Stimulated activated CD8-positive, alpha-beta memory T cell treated with anti-CD3 and anti-CD28 coated beads, Interleukin-12 subunit alpha, Interleukin-12 subunit beta, amount 100 ng/mL, for 24 hours (primary cell): ENCODE measurements at regions not wholly inside any gene's neighbourhood (a gene's known extent, or its start where the extent isn't known, plus 50 kb on each side); places are given as distances from the start of the nearest gene placed in this dataset.
"Not testable (repeated sequence)": the region's sequence is repeated elsewhere in the genome, so short reads cannot be mapped to it uniquely, and the experiment has no call there.

ENCODE experiments used
- DNase-seq: peaks from one replicate; pipeline ENCODE4 v3.0.0-alpha.2; 2020; ENCODE audit errors: extremely low read depth

- DNase-seq, result no peak
These were observed 1018.9 kb upstream of the ZEB2 start for GRCh38 chr2:145538661-145539350.

DNA sequence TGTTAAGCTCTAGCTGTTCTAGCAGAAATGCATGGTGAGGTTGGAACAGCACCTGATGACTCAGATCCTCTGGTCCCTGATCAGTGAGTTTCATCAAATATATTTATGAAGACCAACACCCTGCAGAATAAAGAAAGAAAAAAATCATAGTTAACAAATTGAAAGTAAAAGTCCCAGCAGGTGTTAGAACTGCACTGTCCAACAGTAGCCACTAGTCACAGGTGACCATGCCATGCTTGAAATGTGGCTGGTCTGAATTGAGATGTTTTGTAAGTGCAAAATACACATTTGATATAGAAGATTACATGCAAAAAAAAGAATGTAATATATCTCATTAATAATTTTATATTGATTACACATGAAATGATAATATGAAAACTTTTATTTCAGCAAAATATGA, 1010.7 kb upstream of the ZEB2 start:
- DNase-seq, result no peak

GRCh38 chr2:145524836-145525235, 1004.9 kb upstream of the ZEB2 start:
- no peak for DNase-seq

GRCh38 chr2:145524303-145524702, 1004.4 kb upstream of the ZEB2 start:
- no peak for DNase-seq

GRCh38 chr2:145519254-145519653, 999.3 kb upstream of the ZEB2 start:
- not testable (repeated sequence) for DNase-seq

GRCh38 chr2:145511946-145512345, 992.0 kb upstream of the ZEB2 start:
- DNase-seq, result no peak

- DNase-seq, result no peak
These were observed 983.6 kb upstream of the ZEB2 start for GRCh38 chr2:145503511-145503910.

DNA sequence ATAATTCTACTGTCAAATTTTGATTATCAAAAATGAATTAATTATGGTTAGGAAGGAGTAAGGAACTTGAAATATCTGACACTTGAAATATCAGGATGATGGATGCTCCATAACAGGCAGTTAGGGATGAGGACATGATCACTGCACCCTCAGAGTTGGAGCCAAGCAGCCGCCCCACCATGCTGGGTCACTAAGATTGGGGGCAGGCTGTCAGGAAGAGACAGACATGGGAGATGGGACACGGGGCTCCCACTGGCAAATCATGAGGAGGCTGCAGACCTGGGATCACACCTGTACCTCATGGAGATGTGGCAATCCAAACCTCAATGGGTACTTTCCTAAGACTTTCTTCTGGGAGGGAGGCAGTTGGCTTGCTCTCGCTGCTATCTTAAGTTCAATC, 982.0 kb upstream of the ZEB2 start:
- DNase-seq, result no peak

DNA sequence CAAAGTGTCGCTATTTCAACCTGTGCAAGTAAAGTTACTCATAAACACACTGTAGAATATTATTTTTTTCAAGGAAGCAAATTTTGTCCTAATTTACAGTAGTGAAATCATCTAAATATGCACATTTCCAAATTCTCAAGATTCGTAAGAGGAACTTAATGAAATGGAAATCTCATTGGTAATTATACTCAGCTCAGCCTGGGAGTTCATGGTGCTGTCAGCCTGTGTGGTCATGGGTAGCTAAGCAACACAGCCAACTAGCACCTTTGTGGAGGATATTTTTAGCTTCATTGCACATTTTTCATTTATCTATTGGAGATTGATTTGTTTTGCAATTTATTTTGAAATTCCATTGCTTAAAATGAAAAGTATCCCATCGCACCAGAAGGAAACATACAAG, 975.7 kb upstream of the ZEB2 start:
- no peak for DNase-seq

GRCh38 chr2:145494441-145494840, 974.5 kb upstream of the ZEB2 start:
- no peak for DNase-seq

DNA sequence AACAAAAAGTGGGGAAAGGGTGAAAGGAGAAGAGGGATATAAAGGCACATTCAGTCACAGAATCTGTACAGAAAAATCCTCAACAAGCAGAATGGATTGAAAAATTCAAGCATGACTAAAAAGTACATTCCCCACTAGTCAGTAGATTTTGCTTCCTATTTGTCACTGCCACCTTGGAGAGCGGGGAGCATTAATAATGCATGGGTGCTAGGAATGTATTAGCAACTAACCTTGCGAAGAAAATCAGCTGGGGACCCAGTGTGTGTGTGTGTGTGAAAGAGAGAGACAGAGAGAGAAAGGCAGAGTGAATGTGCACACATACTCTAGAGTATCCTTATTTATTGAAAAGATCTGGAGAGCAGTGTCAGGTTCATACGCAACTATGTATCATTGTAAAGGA, 968.7 kb upstream of the ZEB2 start:
- DNase-seq, result no peak

DNA sequence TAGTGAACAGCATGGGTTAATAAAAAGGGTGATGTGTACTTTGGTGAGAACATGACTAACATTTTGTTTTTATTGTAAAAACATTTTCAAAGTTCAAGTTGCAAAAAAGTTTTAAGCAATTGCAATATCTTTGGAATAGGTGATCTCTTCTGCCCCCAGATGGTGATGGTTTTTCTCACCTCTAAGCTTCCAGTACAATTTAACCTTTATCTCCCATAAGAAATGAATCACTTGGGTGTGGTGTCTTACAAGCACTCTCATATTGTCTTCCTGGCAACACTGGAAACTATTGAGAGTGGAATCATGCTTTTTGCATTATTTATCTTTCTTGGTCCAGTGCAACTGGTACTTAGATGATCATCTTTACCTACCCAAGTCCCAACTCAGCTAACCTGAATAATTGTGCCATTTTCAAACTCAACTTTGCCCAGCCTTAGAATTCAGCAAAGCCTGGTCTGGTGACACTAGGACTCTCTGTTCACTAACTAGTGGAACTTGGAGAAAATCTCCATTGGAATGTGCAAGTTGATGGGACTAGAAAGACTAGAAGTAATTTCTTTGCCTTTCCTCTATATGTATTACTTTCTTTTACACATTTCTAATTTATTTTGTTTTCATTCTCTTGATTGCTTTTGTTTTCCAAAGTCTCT, 964.7 kb upstream of the ZEB2 start:
- DNase-seq, result no peak

GRCh38 chr2:145483854-145484253, 963.9 kb upstream of the ZEB2 start:
- no peak for DNase-seq

DNA sequence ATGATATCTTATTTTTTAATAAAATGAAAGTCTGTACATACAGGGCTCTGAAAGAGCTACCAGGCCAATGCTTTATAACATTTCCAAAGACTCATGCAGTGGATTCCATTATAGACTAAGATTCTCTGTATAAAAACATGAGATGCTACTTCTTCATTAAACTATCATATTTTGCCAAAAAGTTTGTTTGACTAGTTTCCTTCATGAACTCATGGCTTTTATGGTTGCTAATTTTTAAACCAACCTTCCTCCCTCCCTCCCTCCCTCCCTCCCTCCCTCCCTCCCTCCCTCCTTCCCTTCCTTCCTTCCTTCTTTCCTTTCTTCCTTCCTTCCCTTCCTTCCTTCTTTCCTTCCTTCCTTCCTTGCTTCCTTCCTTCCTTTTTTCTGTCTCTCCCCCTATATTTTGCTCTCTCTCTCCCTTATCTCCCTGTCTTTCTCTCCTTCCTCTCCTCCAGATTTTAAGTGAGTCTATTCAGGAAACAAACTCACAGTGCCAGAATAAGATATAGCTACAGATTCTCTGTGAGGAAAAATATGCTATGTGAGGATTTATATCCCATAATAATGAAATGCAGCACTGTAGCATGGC, 961.5 kb upstream of the ZEB2 start:
- DNase-seq, result no peak

- no peak for DNase-seq
These were observed 944.9 kb upstream of the ZEB2 start for GRCh38 chr2:145464866-145465265.

DNA sequence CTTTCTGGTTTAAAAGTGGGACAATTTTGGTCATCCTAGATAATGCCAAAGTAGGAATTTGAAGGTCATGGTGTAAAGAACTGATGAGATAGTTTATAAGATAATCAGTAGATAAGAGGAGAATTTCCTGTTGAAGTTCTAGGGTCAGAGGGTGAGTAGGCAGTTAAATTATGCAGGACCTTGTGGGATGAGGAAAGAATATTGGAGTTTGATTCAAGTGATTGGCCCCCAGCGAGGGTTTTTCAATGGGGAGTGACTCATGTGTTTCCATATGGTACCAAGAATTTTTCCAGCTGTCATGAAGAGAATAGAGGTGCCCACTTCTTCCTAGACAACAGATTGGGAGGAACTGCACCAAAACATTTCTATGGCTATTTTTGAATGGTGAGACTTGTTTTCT, 940.2 kb upstream of the ZEB2 start:
- no peak for DNase-seq

GRCh38 chr2:145431181-145431951, 911.4 kb upstream of the ZEB2 start:
- DNase-seq, result no peak

DNA sequence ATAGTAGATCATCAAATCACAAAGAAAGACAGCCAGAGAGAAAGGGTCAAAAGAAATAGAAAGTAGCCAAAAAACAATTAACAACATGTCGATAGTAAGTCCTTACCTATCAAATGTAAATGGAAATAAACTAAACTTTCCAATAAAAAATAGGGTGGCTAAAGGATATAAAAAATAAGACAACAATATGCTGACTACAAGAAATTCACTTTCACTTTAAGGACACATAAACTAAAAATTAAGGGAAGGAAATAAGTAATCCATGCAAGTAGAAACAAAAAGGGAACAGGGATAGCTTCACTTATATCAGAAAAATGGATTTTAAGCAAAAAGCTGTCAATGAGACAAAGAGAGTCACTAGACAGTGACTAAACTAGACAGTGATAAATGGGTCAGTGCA, 903.9 kb upstream of the ZEB2 start:
- DNase-seq, result no peak

DNA sequence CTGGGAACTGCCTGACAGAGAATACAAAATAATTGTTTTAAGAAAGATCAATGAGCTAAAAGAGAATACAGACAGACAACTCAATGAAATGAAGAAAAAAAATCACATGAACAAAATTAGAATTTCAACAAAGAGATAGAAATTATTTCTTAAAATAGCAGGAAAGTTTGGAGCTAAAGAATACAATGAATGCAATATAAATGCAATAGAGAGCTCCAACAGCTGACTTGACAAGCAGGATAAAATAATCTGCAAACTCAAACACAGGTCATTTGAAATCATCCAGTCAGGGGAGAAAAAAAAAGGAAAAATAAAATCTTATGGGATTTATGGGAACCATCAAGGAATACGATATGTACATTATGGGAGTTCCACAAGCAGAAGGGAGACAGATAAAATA, 902.7 kb upstream of the ZEB2 start:
- DNase-seq, result no peak

DNA sequence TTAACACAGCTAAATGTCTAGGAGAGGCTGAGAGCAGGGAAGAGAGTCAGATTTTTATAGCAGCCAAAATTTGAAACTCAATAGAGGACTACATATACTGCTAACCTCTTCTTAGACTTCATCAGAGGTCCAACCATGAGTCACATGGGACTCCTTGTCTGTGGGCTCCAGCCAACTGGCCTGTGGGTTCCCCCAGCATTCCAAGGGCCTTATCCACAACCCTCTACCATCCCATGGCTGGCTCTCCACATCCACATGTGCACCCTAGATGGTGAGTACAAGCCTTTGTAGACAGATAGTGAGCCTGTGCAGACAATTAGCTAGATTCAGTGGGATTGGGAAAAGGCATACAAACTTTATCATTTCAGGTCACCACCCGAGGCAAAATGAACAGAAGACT, 901.9 kb upstream of the ZEB2 start:
- DNase-seq, result no peak

- no peak for DNase-seq
These were observed 896.7 kb upstream of the ZEB2 start for GRCh38 chr2:145416640-145417039.

DNA sequence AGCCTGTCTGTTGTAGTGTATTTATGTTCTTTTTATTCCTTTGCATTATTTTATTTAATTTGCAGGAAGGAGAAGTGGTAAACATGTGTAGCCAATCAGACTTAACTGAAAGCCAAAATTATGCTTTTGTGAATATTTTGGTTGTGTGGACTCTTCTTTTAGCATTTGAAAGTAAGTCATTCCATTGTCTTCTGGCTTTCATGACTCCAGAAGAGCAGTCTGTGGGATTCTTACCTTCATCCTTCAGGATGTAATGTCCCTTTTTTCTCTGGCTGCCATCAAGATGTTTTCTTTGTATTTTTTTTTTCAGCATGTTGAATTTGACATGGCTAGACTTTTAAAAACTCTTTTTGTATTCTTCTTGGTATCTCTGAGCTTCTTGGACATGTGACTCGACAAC, 895.2 kb upstream of the ZEB2 start:
- DNase-seq, result no peak
